CD4-positive, alpha-beta T cell treated with Interleukin-4 for 1 hour (primary cell): ENCODE measurements at regions not wholly inside any gene's neighbourhood (a gene's known extent, or its start where the extent isn't known, plus 50 kb on each side); places are given as distances from the start of the nearest gene placed in this dataset.
"Not testable (repeated sequence)": the region's sequence is repeated elsewhere in the genome, so short reads cannot be mapped to it uniquely, and the experiment has no call there.

Source experiments
- DNase-seq, 2 donors: peaks; one replicate each; pipeline ENCODE4 v3.0.0-alpha.2; 2020 to 2022

GRCh38 chr1:60502506-60502905, 428.9 kb upstream of the C1orf87 start:
- no peak for DNase-seq

- not testable (repeated sequence) for DNase-seq
These were observed 416.4 kb upstream of the C1orf87 start for GRCh38 chr1:60489916-60490480.

GRCh38 chr1:60488847-60489246, 415.3 kb upstream of the C1orf87 start:
- no peak for DNase-seq

- no peak for DNase-seq
These were observed 414.2 kb upstream of the C1orf87 start for GRCh38 chr1:60487565-60488345.

GRCh38 chr1:60483509-60483908, 409.9 kb upstream of the C1orf87 start:
- no peak for DNase-seq

- no peak for DNase-seq
These were observed 396.7 kb upstream of the C1orf87 start for GRCh38 chr1:60470246-60470645.

- no peak for DNase-seq
These were observed 390.2 kb upstream of the C1orf87 start for GRCh38 chr1:60463786-60464185.

- no peak for DNase-seq
These were observed 389.6 kb upstream of the C1orf87 start for GRCh38 chr1:60463146-60463545.

- no peak for DNase-seq
These were observed 388.5 kb upstream of the C1orf87 start for GRCh38 chr1:60461925-60462595.

- no peak for DNase-seq
These were observed 384.5 kb upstream of the C1orf87 start for GRCh38 chr1:60458111-60458510.

- no peak for DNase-seq
These were observed 376.3 kb upstream of the C1orf87 start for GRCh38 chr1:60449876-60450275.

GRCh38 chr1:60448850-60449249, 375.3 kb upstream of the C1orf87 start:
- no peak for DNase-seq

- no peak for DNase-seq
These were observed 371.1 kb upstream of the C1orf87 start for GRCh38 chr1:60444680-60445079.

- no peak for DNase-seq
These were observed 362.6 kb upstream of the C1orf87 start for GRCh38 chr1:60436186-60436585.

GRCh38 chr1:60431593-60431992, 358.0 kb upstream of the C1orf87 start:
- DNase-seq, result no peak

- no peak for DNase-seq
These were observed 356.8 kb upstream of the C1orf87 start for GRCh38 chr1:60430375-60430774.

GRCh38 chr1:60428127-60428526, 354.6 kb upstream of the C1orf87 start:
- no peak for DNase-seq

- no peak for DNase-seq
These were observed 354.1 kb upstream of the C1orf87 start for GRCh38 chr1:60427701-60428100.

GRCh38 chr1:60427194-60427593, 353.6 kb upstream of the C1orf87 start:
- no peak for DNase-seq

- DNase-seq, result no peak
These were observed 352.0 kb upstream of the C1orf87 start for GRCh38 chr1:60425528-60425927.

- DNase-seq, result no peak
These were observed 349.7 kb upstream of the C1orf87 start for GRCh38 chr1:60423146-60423780.

- no peak for DNase-seq
These were observed 348.4 kb upstream of the C1orf87 start for GRCh38 chr1:60421965-60422364.

- no peak for DNase-seq
These were observed 345.5 kb upstream of the C1orf87 start for GRCh38 chr1:60419023-60419422.

GRCh38 chr1:60415696-60416095, 342.1 kb upstream of the C1orf87 start:
- no peak for DNase-seq
